ENCODE measurements at regions not wholly inside any gene's neighbourhood (a gene's known extent, or its start where the extent isn't known, plus 50 kb on each side); places are given as distances from the start of the nearest gene placed in this dataset.

GRCh38 chr5:66518753-66519152 lies 77.4 kb upstream of the MAST4 start:
- Histone ChIP-seq H3K27ac (ENCODE audit: low read depth, low read length) (no peak overlapping the region), H3K4me1 (replicated peaks in 1 of 4; ENCODE audit: control insufficient read depth in 3 of 4, insufficient read depth in 4 of 4, low read length in 3 of 4) (no peaks in the 10 kb centered on the region), H4K20me1 (replicated peaks in 1 of 2; ENCODE audit: control insufficient read depth in 1 of 2, insufficient read depth in 2 of 2, low read length in 2 of 2) (no peaks in the 10 kb centered on the region), H3K27me3 (replicated peaks in 1 of 4; ENCODE audit: control insufficient read depth in 3 of 4, extremely low read depth in 1 of 4, insufficient read depth in 3 of 4, low read length in 3 of 4) (no peaks in the 10 kb centered on the region; a peak in 1 of 7 replicates), H4K91ac (replicated peaks; ENCODE audit: insufficient read length, low read length) (no peak overlapping the region), H2BK20ac (ENCODE audit: low read length) (no peak overlapping the region), H2AFZ (ENCODE audit: low read length) (no peak overlapping the region), H2BK12ac (ENCODE audit: low read depth, low read length) (no peak overlapping the region), H3K9ac (replicated peaks in 1 of 4; ENCODE audit: extremely low read depth in 1 of 4, low read depth in 3 of 4, low read length in 3 of 4) (no peak overlapping the region), H3K4me3 (ENCODE audit: extremely low read depth in 1 of 4, insufficient read depth in 2 of 4, low read depth in 3 of 4, low read length in 4 of 4) (no peak overlapping the region), H3K9me3 (ENCODE audit: insufficient read depth in 2 of 2, low read depth in 1 of 2, low read length in 1 of 2) (peaks cover 4 to 11% of the 10 kb centered on the region in 2 experiments; a peak in 3 of 4 replicates), H4K8ac (ENCODE audit: extremely low read depth, insufficient read depth, low read length) (no peak overlapping the region), H2AK5ac (ENCODE audit: low read depth, low read length) (no peak overlapping the region), H3K14ac (ENCODE audit: insufficient read length) (no peak overlapping the region), H3K79me1 (ENCODE audit: low read depth, low read length) (no peaks in the 10 kb centered on the region), H3K23me2 (ENCODE audit: low read depth, low read length) (no peaks in the 10 kb centered on the region), H3K4me2 (ENCODE audit: insufficient read depth in 1 of 2, low read depth in 2 of 2, low read length in 2 of 2) (no peak overlapping the region), H2BK15ac (ENCODE audit: low read length) (no peak overlapping the region), H3K23ac (ENCODE audit: insufficient read length) (no peak overlapping the region), H3K79me2 (ENCODE audit: control insufficient read depth in 1 of 2, insufficient read depth in 2 of 2, low read length in 2 of 2) (no peaks in the 10 kb centered on the region), H3K36me3 (ENCODE audit: control insufficient read depth in 2 of 4, insufficient read depth in 4 of 4, low read length in 3 of 4) (no peaks in the 10 kb centered on the region; a peak in 1 of 8 replicates), H3K4ac (replicated peaks; ENCODE audit: insufficient read length, low read depth, low read length) (no peak overlapping the region), H4K5ac (ENCODE audit: insufficient read length, low read depth, low read length) (no peak overlapping the region), H2BK5ac (ENCODE audit: low read depth, low read length) (no peak overlapping the region), H3K18ac (ENCODE audit: extremely low read depth, low read length) (no peak overlapping the region), H3K56ac (replicated peaks; ENCODE audit: insufficient read length, low read depth, low read length) (no peak overlapping the region), H2BK120ac (replicated peaks; ENCODE audit: low read depth, low read length) (no peak overlapping the region)
- ChIA-PET CTCF (ENCODE audit: partially characterized antibody) (interaction anchor here (1.5 kb wide), 1 partner anchor 211 kb away, joined by 3 read pairs; no protein-coding TSS in a partner anchor), POLR2A (ENCODE audit: partially characterized antibody) (no interaction called here)
- WGBS, 2 experiments (ENCODE audit: extremely low coverage in 1 of 2, insufficient coverage in 1 of 2, insufficient read length in 1 of 2, insufficient replicate concordance in 2 of 2, low coverage in 1 of 2, low lambda C conversion rate in 2 of 2, missing lambda C conversion rate in 1 of 2): 88% methylated on average over 4 of the region's 4 CpGs; no CpG with 5 or more reads in 1 of the 2 experiments
- DNase-seq (ENCODE audit: low read depth in 1 of 2, low spot score in 2 of 2) (no peak), FAIRE-seq (no peak)
- TF ChIP-seq SIX5 (IDR thresholded peaks at IDR 0.05; ENCODE audit: low read depth, low read length) (no peak), TAF7 (optimal IDR thresholded peaks at IDR 0.05; ENCODE audit: borderline replicate concordance, low read depth, low read length) (no peak), POLR2AphosphoS5 (IDR thresholded peaks at IDR 0.05; ENCODE audit: low read depth, low read length) (no peak), BACH1 (IDR thresholded peaks at IDR 0.05; ENCODE audit: low read length) (no peak)
